ENCODE measurements at regions not wholly inside any gene's neighbourhood (a gene's known extent, or its start where the extent isn't known, plus 50 kb on each side); places are given as distances from the start of the nearest gene placed in this dataset.

DNA sequence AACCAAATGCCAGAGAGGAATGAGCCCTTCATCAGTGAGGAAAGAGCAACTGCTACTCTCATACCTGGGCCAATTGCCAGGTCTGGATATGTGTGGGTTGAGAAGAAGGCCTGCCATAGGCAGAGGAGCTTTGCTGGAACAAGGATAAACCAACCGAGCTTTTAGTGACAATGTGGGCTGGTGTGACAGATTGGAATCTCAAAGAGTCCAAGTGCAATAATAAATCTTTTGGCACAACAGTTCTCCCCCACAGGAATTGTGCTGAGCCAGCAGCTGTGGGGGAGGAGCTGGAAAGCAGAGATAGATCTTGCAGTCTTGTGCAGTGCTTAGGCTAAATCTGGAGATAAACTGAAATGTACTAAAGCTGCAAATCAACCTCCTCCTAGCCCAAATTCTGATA lies 79.4 kb upstream of the ISX start:
- Histone ChIP-seq H2AFZ (ENCODE audit: insufficient read depth, low read depth, low read length, poor library complexity, severe bottlenecking) (no peak overlapping the region), H3K4me3 (ENCODE audit: control extremely low read depth in 1 of 5, extremely low read depth in 1 of 5, insufficient read depth in 1 of 5, low read depth in 2 of 5, low read length in 4 of 5) (no peak overlapping the region), H3K4me1 (ENCODE audit: control insufficient read depth in 2 of 2, insufficient read depth in 2 of 2, low read length in 2 of 2) (no peaks in the 10 kb centered on the region), H3K36me3 (replicated peaks in 1 of 2; ENCODE audit: control extremely low read depth in 1 of 2, control insufficient read depth in 1 of 2, extremely low read depth in 1 of 2, insufficient read depth in 2 of 2, low read length in 1 of 2) (no peaks in the 10 kb centered on the region), H4K20me1 (ENCODE audit: control insufficient read depth, insufficient read depth, low read length, poor library complexity, severe bottlenecking) (no peaks in the 10 kb centered on the region), H3K79me2 (ENCODE audit: control insufficient read depth, insufficient read depth, low read length) (no peaks in the 10 kb centered on the region), H3K9me3 (ENCODE audit: control extremely low read depth in 1 of 3, control insufficient read depth in 2 of 3, insufficient read depth in 1 of 3, low read length in 2 of 3) (peaks cover 0 to 17% (median 16%) of the 10 kb centered on the region in 3 donors), H3K27ac (ENCODE audit: low read length in 2 of 2) (no peak overlapping the region), H3K4me2 (replicated peaks; ENCODE audit: low read depth, low read length, poor library complexity, severe bottlenecking) (no peak overlapping the region), H3K27me3 (replicated peaks in 1 of 4; ENCODE audit: control extremely low read depth in 1 of 4, control insufficient read depth in 3 of 4, insufficient read depth in 4 of 4, low read length in 3 of 4) (peaks cover 0 to 6% (median 0%) of the 10 kb centered on the region in 4 experiments), H3K9ac (ENCODE audit: low read length) (no peak overlapping the region)
- WGBS (ENCODE audit: insufficient coverage), result 100% methylated on average over 1 of the region's 1 CpG
- Mint-ChIP-seq H3K27ac (no peak overlapping the region), H3K4me3 (no peak overlapping the region), H3K4me1 (no peaks in the 10 kb centered on the region), H3K27me3 (peaks cover 9% of the 10 kb centered on the region), H3K9me3 (ENCODE audit: insufficient read depth) (peaks cover 8% of the 10 kb centered on the region)
- ATAC-seq (ENCODE audit: low read depth), result no peak
- ChIA-PET POLR2A (no interaction called here), CTCF (no interaction called here)
- intact Hi-C loops (cut with micrococcal nuclease), result no loop called here
- no peak for DNase-seq
- TF ChIP-seq, protein P1, sequence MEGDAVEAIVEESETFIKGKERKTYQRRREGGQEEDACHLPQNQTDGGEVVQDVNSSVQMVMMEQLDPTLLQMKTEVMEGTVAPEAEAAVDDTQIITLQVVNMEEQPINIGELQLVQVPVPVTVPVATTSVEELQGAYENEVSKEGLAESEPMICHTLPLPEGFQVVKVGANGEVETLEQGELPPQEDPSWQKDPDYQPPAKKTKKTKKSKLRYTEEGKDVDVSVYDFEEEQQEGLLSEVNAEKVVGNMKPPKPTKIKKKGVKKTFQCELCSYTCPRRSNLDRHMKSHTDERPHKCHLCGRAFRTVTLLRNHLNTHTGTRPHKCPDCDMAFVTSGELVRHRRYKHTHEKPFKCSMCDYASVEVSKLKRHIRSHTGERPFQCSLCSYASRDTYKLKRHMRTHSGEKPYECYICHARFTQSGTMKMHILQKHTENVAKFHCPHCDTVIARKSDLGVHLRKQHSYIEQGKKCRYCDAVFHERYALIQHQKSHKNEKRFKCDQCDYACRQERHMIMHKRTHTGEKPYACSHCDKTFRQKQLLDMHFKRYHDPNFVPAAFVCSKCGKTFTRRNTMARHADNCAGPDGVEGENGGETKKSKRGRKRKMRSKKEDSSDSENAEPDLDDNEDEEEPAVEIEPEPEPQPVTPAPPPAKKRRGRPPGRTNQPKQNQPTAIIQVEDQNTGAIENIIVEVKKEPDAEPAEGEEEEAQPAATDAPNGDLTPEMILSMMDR (IDR thresholded peaks at IDR 0.05), result no peak
- TF ChIP-seq EZH2 (IDR thresholded peaks at IDR 0.05; ENCODE audit: borderline replicate concordance, insufficient read depth, low read depth, low read length, poor library complexity, severe bottlenecking), result no peak

DNA sequence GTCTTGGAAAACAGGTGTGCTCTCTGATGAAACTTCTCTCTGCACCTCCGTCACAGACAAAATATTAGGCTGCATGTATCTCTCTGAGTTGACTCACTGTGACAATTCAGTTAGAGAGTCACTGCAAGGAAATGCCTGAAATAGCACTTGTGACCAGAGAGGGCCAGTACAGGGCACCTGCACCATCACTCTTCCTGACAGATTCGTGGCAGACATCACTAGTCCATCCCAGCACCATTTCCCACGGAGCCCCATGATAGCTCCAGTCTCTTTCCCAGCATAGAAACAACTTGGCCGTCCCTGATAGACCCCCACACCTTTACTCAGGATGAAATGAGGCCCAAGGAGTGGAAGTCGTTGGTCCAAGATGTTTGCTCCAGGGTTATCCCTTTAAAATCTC lies 73.3 kb upstream of the ISX start:
- no peaks in the 10 kb centered on the region for H3K79me2 ChIP-seq (ENCODE audit: control insufficient read depth, insufficient read depth, low read length)
- no peak for ATAC-seq (ENCODE audit: low read depth)
- H3K4me1 ChIP-seq (ENCODE audit: control insufficient read depth in 2 of 2, insufficient read depth in 2 of 2, low read length in 2 of 2), result no peaks in the 10 kb centered on the region
- WGBS (ENCODE audit: insufficient coverage), result 75% methylated on average over 3 of the region's 5 CpGs
- DNase-seq, result no peak
- peaks cover 10% of the 10 kb centered on the region for H3K27me3 Mint-ChIP-seq
- H3K4me3 ChIP-seq (ENCODE audit: control extremely low read depth in 1 of 5, extremely low read depth in 1 of 5, insufficient read depth in 1 of 5, low read depth in 2 of 5, low read length in 4 of 5), result no peak overlapping the region
- POLR2A ChIA-PET, result no interaction called here
- H3K9me3 Mint-ChIP-seq (ENCODE audit: insufficient read depth), result peaks cover 6% of the 10 kb centered on the region
- H3K4me2 ChIP-seq (replicated peaks; ENCODE audit: low read depth, low read length, poor library complexity, severe bottlenecking), result no peak overlapping the region
- no peak overlapping the region for H2AFZ ChIP-seq (ENCODE audit: insufficient read depth, low read depth, low read length, poor library complexity, severe bottlenecking)
- intact Hi-C loops (cut with micrococcal nuclease), result no loop called here
- H3K27ac Mint-ChIP-seq, result no peak overlapping the region
- no peaks in the 10 kb centered on the region for H3K36me3 ChIP-seq (replicated peaks in 1 of 2; ENCODE audit: control extremely low read depth in 1 of 2, control insufficient read depth in 1 of 2, extremely low read depth in 1 of 2, insufficient read depth in 2 of 2, low read length in 1 of 2)
- no peaks in the 10 kb centered on the region for H3K27me3 ChIP-seq (replicated peaks in 1 of 4; ENCODE audit: control extremely low read depth in 1 of 4, control insufficient read depth in 3 of 4, insufficient read depth in 4 of 4, low read length in 3 of 4)
- no peak overlapping the region for H3K27ac ChIP-seq (ENCODE audit: low read length in 2 of 2)
- H3K4me3 Mint-ChIP-seq, result no peak overlapping the region
- H3K9me3 ChIP-seq (ENCODE audit: control extremely low read depth in 1 of 3, control insufficient read depth in 2 of 3, insufficient read depth in 1 of 3, low read length in 2 of 3), result peaks cover 0 to 7% (median 4%) of the 10 kb centered on the region in 3 donors
- no peak overlapping the region for H3K9ac ChIP-seq (ENCODE audit: low read length)
- H4K20me1 ChIP-seq (ENCODE audit: control insufficient read depth, insufficient read depth, low read length, poor library complexity, severe bottlenecking), result no peaks in the 10 kb centered on the region
- H3K4me1 Mint-ChIP-seq, result no peaks in the 10 kb centered on the region
- TF ChIP-seq, protein P1 (IDR thresholded peaks at IDR 0.05), result no peak
- no peak for TF ChIP-seq EZH2 (IDR thresholded peaks at IDR 0.05; ENCODE audit: borderline replicate concordance, insufficient read depth, low read depth, low read length, poor library complexity, severe bottlenecking)
- CTCF ChIA-PET, result no interaction called here

All from B cell (primary cell).